Esophagus muscularis mucosa (tissue), 4 donors: ENCODE measurements at regions not wholly inside any gene's neighbourhood (a gene's known extent, or its start where the extent isn't known, plus 50 kb on each side); places are given as distances from the start of the nearest gene placed in this dataset.

Source experiments
- DNase-seq: peaks from one replicate; pipeline ENCODE4 v3.0.0-alpha.2; 2017; ENCODE audit errors: extremely low spot score
- H3K27ac ChIP-seq, 4 donors: fragments of 200-600 bp; sonication (generic); replicated peaks in 1 of 4; 1 replicate in 3 of 4; 2 replicates in 1 of 4; pipeline ENCODE4 v1.5.1; 2016 to 2019; ENCODE audit warnings: mild to moderate bottlenecking in 1 of 4
- H3K27me3 ChIP-seq, 4 donors: fragments of 200-600 bp; sonication (generic); one replicate each; pipeline versions ENCODE4 v1.5.1 to v1.6.0; 2016 to 2019
- H3K36me3 ChIP-seq, 4 donors: fragments of 200-600 bp; sonication (generic); one replicate each; pipeline ENCODE4 v1.5.1; 2016 to 2019
- H3K4me1 ChIP-seq, 4 donors: fragments of 200-600 bp; sonication (generic); one replicate each; pipeline ENCODE4 v1.5.1; 2016 to 2019
- H3K4me3 ChIP-seq, 4 donors: fragments of 200-600 bp; sonication (generic); 1 replicate in 2 of 4; 2 replicates in 2 of 4; pipeline ENCODE4 v1.5.1; 2016 to 2019; ENCODE audit warnings: mild to moderate bottlenecking in 4 of 4, moderate library complexity in 1 of 4
- H3K9me3 ChIP-seq, 4 donors: fragments of 200-600 bp; sonication (generic); 1 replicate in 3 of 4; 2 replicates in 1 of 4; pipeline ENCODE4 v1.5.1; 2016 to 2019
- EP300 ChIP-seq: sonication (generic); formaldehyde crosslinking; IDR thresholded peaks from one replicate; pipeline ENCODE4 v1.6.1; 2017; ENCODE audit warnings: antibody characterized with exemption
- POLR2A ChIP-seq: fragments of 450-650 bp; IDR thresholded peaks from one replicate; pipeline ENCODE4 v1.6.1; 2017; ENCODE audit warnings: antibody characterized with exemption, moderate library complexity, mild to moderate bottlenecking, low read depth
- POLR2AphosphoS5 ChIP-seq, 2 donors: sonication (generic); formaldehyde crosslinking; IDR thresholded peaks; one replicate each; pipeline ENCODE4 v1.6.1; 2017; ENCODE audit warnings: antibody characterized with exemption in 2 of 2
- WGBS: methylation state at CpG from one replicate; pipeline ENCODE4 v1.1.5; 2018; 5-methylcytosine and 5-hydroxymethylcytosine counted together
- intact Hi-C: fragments of 100-400 bp; cut with DNase I; formaldehyde crosslinking; loops from one replicate; pipeline ENCODE4 v1.15.1; 2023
- TF ChIP-seq, protein P1 (sequence below), 3 experiments: fragments of 200-600 bp in 2 of 3; fragments of 450-650 bp in 1 of 3; sonication (generic) in 2 of 3; IDR thresholded peaks; one replicate each; pipeline ENCODE4 v1.5.1; 2017 to 2019; ENCODE audit warnings: antibody characterized with exemption in 3 of 3, mild to moderate bottlenecking in 2 of 3, moderate library complexity in 1 of 3

DNA sequence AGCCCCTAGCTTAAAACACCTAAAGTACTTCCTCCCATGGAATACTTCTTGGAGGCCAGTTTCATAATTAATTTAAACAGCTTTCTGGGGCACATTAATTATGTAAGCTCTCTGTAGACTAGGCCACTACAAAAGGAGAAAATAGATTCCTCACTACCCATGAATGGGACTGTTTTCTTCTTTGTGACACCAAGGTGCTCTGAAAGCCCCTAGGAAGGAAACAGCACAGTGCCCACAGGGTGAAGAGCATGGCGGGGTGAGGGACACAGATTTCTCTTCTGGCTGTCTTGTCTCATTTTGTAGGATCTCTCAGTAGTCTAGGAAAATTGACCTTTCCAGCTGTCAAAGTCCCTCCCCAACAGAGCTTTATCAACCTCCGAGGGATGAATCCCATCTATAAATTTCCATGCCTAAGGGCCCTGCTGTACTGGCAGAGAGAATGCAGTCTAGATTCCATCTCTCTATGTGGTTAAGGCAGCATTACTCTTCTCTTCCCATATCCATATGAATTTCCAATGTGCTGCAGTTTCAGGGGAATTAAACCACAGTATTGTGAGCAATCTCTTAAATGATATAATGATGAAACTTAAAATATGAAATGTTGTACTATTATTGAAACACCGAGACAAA is 183.6 kb upstream of the GRIP1 start:
- 91% methylated on average over 3 of the region's 3 CpGs for WGBS
- Histone ChIP-seq H3K4me3 (no peak overlapping the region), H3K9me3 (no peaks in the 10 kb centered on the region), H3K27ac (no peak overlapping the region), H3K36me3 (no peaks in the 10 kb centered on the region), H3K27me3 (no peaks in the 10 kb centered on the region), H3K4me1 (peaks cover 0 to 20% (median 17%) of the 10 kb centered on the region in 4 donors)
- intact Hi-C loops: loop anchor here (5.0 to 10.0 kb wide), 2 partner anchors 170 to 598 kb away; no protein-coding TSS in a partner anchor
- no peak for DNase-seq
- TF ChIP-seq, protein P1, sequence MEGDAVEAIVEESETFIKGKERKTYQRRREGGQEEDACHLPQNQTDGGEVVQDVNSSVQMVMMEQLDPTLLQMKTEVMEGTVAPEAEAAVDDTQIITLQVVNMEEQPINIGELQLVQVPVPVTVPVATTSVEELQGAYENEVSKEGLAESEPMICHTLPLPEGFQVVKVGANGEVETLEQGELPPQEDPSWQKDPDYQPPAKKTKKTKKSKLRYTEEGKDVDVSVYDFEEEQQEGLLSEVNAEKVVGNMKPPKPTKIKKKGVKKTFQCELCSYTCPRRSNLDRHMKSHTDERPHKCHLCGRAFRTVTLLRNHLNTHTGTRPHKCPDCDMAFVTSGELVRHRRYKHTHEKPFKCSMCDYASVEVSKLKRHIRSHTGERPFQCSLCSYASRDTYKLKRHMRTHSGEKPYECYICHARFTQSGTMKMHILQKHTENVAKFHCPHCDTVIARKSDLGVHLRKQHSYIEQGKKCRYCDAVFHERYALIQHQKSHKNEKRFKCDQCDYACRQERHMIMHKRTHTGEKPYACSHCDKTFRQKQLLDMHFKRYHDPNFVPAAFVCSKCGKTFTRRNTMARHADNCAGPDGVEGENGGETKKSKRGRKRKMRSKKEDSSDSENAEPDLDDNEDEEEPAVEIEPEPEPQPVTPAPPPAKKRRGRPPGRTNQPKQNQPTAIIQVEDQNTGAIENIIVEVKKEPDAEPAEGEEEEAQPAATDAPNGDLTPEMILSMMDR (IDR thresholded peaks at IDR 0.05): no peak
- no peak for TF ChIP-seq EP300
- no peak for TF ChIP-seq POLR2AphosphoS5 (IDR thresholded peaks at IDR 0.05)
- TF ChIP-seq POLR2A: no peak

DNA sequence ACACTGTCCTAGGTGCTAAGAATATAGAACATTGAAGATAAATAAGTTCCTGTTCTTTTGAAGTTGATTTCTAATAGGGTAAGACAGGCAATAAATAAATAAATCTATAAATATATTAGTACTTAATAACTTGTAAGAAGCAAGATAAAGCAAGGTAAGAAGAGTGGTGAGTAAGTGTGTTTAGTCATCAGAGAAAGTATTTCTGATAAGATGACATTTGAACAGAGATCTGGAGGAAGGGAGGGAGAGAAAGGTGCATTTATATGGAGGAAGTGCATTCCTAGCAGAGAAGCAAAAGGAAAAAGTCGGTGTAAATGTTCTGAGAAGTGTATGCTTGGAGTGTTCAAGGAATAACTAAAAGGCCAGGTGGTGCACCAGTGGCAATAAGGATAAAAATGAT is 184.4 kb upstream of the GRIP1 start:
- peaks cover 0 to 20% (median 17%) of the 10 kb centered on the region in 4 donors for H3K4me1 ChIP-seq
- no peaks in the 10 kb centered on the region for H3K9me3 ChIP-seq
- no peak overlapping the region for H3K4me3 ChIP-seq
- no peaks in the 10 kb centered on the region for H3K27me3 ChIP-seq
- intact Hi-C loops: loop anchor here (5.0 to 10.0 kb wide), 2 partner anchors 171 to 598 kb away; no protein-coding TSS in a partner anchor
- 69% methylated on average over 1 of the region's 1 CpG for WGBS
- DNase-seq: no peak
- TF ChIP-seq POLR2AphosphoS5 (IDR thresholded peaks at IDR 0.05): no peak
- no peak for TF ChIP-seq POLR2A
- no peak for TF ChIP-seq EP300
- TF ChIP-seq, protein P1 (IDR thresholded peaks at IDR 0.05): no peak
- no peak overlapping the region for H3K27ac ChIP-seq
- H3K36me3 ChIP-seq: no peaks in the 10 kb centered on the region

DNA sequence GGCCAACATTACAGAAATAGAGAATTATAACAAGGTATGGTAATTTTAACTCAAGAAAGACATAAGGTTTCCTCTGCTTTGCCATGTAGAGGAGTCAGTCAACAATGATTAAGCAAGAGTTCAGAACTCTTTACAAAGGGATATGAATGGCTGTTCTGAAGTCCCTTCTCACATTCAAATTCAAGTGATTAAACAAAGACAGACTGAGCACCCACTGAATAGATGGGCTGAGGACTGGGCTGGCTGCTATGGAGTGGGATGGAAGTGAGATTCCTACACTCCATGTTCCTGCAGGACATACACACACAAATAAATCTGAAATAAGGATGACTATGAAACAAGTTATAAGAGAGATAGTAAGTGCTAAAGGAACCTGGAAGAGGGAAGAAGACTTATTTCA is 199.0 kb upstream of the GRIP1 start:
- DNase-seq: no peak
- intact Hi-C loops: no loop called here

GRCh38 chr12:66879409-66879808 is 200.5 kb upstream of the GRIP1 start:
- Histone ChIP-seq H3K27ac (no peak overlapping the region), H3K9me3 (no peaks in the 10 kb centered on the region), H3K4me1 (peaks cover 0 to 15% (median 12%) of the 10 kb centered on the region in 4 donors), H3K27me3 (no peaks in the 10 kb centered on the region), H3K36me3 (no peaks in the 10 kb centered on the region), H3K4me3 (no peak overlapping the region)
- intact Hi-C loops: no loop called here
- 35% methylated on average over 4 of the region's 4 CpGs for WGBS
- TF ChIP-seq POLR2AphosphoS5 (IDR thresholded peaks at IDR 0.05): no peak
- TF ChIP-seq POLR2A: no peak
- TF ChIP-seq EP300: no peak
- TF ChIP-seq, protein P1 (IDR thresholded peaks at IDR 0.05): no peak
- no peak for DNase-seq

More for the DNA sequence above, 199.0 kb upstream of the GRIP1 start:
- Histone ChIP-seq H3K27me3 (no peaks in the 10 kb centered on the region), H3K4me3 (no peak overlapping the region), H3K36me3 (no peaks in the 10 kb centered on the region), H3K27ac (no peak overlapping the region), H3K9me3 (no peaks in the 10 kb centered on the region), H3K4me1 (peaks cover 0 to 15% (median 12%) of the 10 kb centered on the region in 4 donors)
- TF ChIP-seq POLR2AphosphoS5 (IDR thresholded peaks at IDR 0.05): no peak
- no peak for TF ChIP-seq EP300
- TF ChIP-seq, protein P1 (IDR thresholded peaks at IDR 0.05): no peak
- TF ChIP-seq POLR2A: no peak

DNA sequence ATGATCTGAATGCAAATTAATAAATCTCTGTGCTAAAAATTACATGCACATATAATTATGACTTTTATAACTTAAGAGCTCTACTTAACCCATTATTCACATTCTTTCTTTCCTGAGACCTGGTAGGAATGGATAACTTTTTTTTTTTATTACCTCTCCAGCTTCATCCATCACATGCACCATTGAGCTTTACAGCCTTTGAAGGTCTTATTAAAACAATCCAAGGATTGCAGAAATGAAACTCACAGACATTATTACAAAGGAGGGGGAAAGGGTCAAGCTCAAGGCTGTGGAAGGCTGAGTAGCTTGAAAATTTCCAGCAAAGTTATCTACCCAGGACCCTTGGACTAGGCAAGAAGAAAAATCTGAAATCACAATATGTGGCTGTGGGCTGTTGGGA is 202.5 kb upstream of the GRIP1 start:
- Histone ChIP-seq H3K36me3 (no peaks in the 10 kb centered on the region), H3K4me1 (peaks cover 0 to 15% (median 12%) of the 10 kb centered on the region in 4 donors), H3K9me3 (no peaks in the 10 kb centered on the region), H3K27me3 (no peaks in the 10 kb centered on the region), H3K4me3 (no peak overlapping the region), H3K27ac (no peak overlapping the region)
- TF ChIP-seq POLR2A (no peak), EP300 (no peak), POLR2AphosphoS5 (IDR thresholded peaks at IDR 0.05) (no peak)
- TF ChIP-seq, protein P1 (IDR thresholded peaks at IDR 0.05): no peak
- no peak for DNase-seq
- intact Hi-C loops: no loop called here
